ENCODE measurements at regions not wholly inside any gene's neighbourhood (a gene's known extent, or its start where the extent isn't known, plus 50 kb on each side); places are given as distances from the start of the nearest gene placed in this dataset.

GRCh38 chr7:14978687-14979086 is 76.1 kb upstream of the DGKB start (continued):
- TF ChIP-seq NR2C2 (CRISPR knock-in tag; IDR thresholded peaks at IDR 0.05) (no peak), PREB (CRISPR knock-in tag; IDR thresholded peaks at IDR 0.05; ENCODE audit: borderline replicate concordance) (no peak)

- ATAC-seq (no peak), DNase-seq (ENCODE audit: low spot score) (no peak)
- no peak overlapping the region for H3K4me3 Mint-ChIP-seq
- ChIA-PET POLR2A (no interaction called here), CTCF (no interaction called here)
- TF ChIP-seq USF1 (CRISPR knock-in tag; IDR thresholded peaks at IDR 0.05) = no peak
- no peak for TF ChIP-seq ELF4 (CRISPR knock-in tag; IDR thresholded peaks at IDR 0.05; ENCODE audit: low read depth)
- TF ChIP-seq SMAD3 (CRISPR knock-in tag; IDR thresholded peaks at IDR 0.05; ENCODE audit: borderline replicate concordance) = no peak
- TF ChIP-seq ZNF281 (CRISPR knock-in tag; IDR thresholded peaks at IDR 0.05) = no peak
- TF ChIP-seq CTCF (IDR thresholded peaks at IDR 0.05) = no peak
- no peak for TF ChIP-seq ESRRA (CRISPR knock-in tag; IDR thresholded peaks at IDR 0.05; ENCODE audit: borderline replicate concordance)
- TF ChIP-seq E2F5 (CRISPR knock-in tag; IDR thresholded peaks at IDR 0.05) = no peak
- no peak for TF ChIP-seq STAT6 (CRISPR knock-in tag; conservative IDR thresholded peaks at IDR 0.05; ENCODE audit: low read depth)
- TF ChIP-seq ZNF512 (CRISPR knock-in tag; IDR thresholded peaks at IDR 0.05; ENCODE audit: borderline replicate concordance) = no peak
- TF ChIP-seq ATF2 (CRISPR knock-in tag; IDR thresholded peaks at IDR 0.05; ENCODE audit: borderline replicate concordance, low read depth) = no peak
- H3K36me3 Mint-ChIP-seq = no peaks in the 10 kb centered on the region
- peaks cover 4% of the 10 kb centered on the region for H3K9me3 Mint-ChIP-seq
- H3K27ac Mint-ChIP-seq = no peak overlapping the region
- H3K4me1 Mint-ChIP-seq = no peaks in the 10 kb centered on the region; the same call in 1 of the 2 replicates
- H3K27me3 Mint-ChIP-seq (ENCODE audit: low read depth) = no peaks in the 10 kb centered on the region
These were observed 72.1 kb upstream of the DGKB start for GRCh38 chr7:14974688-14975087.
